Transverse colon (tissue), 4 donors: ENCODE measurements at regions not wholly inside any gene's neighbourhood (a gene's known extent, or its start where the extent isn't known, plus 50 kb on each side); places are given as distances from the start of the nearest gene placed in this dataset.

Source experiments
- EP300 ChIP-seq: sonication (generic); formaldehyde crosslinking; IDR thresholded peaks from one replicate; pipeline ENCODE4 v1.6.1; 2017; ENCODE audit warnings: antibody characterized with exemption, low read depth
- POLR2AphosphoS5 ChIP-seq, 3 donors: sonication (generic); formaldehyde crosslinking; IDR thresholded peaks; one replicate each; pipeline ENCODE4 v1.6.1; 2016; ENCODE audit warnings: antibody characterized with exemption in 3 of 3
- TF ChIP-seq, protein P1 (sequence below), 5 experiments: fragments of 200-600 bp in 3 of 5; fragments of 450-650 bp in 2 of 5; sonication (generic) in 3 of 5; IDR thresholded peaks; 1 replicate in 2 of 5; 2 replicates in 3 of 5; pipeline ENCODE4 v1.5.1; 2016 to 2017; ENCODE audit warnings: antibody characterized with exemption in 5 of 5, inconsistent platforms in 3 of 5, mild to moderate bottlenecking in 2 of 5, moderate library complexity in 1 of 5

- no peak for TF ChIP-seq EP300
- TF ChIP-seq, protein P1, sequence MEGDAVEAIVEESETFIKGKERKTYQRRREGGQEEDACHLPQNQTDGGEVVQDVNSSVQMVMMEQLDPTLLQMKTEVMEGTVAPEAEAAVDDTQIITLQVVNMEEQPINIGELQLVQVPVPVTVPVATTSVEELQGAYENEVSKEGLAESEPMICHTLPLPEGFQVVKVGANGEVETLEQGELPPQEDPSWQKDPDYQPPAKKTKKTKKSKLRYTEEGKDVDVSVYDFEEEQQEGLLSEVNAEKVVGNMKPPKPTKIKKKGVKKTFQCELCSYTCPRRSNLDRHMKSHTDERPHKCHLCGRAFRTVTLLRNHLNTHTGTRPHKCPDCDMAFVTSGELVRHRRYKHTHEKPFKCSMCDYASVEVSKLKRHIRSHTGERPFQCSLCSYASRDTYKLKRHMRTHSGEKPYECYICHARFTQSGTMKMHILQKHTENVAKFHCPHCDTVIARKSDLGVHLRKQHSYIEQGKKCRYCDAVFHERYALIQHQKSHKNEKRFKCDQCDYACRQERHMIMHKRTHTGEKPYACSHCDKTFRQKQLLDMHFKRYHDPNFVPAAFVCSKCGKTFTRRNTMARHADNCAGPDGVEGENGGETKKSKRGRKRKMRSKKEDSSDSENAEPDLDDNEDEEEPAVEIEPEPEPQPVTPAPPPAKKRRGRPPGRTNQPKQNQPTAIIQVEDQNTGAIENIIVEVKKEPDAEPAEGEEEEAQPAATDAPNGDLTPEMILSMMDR (IDR thresholded peaks at IDR 0.05) = no peak
- TF ChIP-seq POLR2AphosphoS5 (IDR thresholded peaks at IDR 0.05) = no peak
Observed at GRCh38 chr20:54792688-54793087, 317.3 kb downstream of the DOK5 start.
